GM19438 (cell line): ENCODE measurements at regions not wholly inside any gene's neighbourhood (a gene's known extent, or its start where the extent isn't known, plus 50 kb on each side); places are given as distances from the start of the nearest gene placed in this dataset.

Experiments used
- ATAC-seq: cut with Tn5 transposase; IDR thresholded peaks from one replicate; pipeline ENCODE4 v1.9.1; 2021; ENCODE audit warnings: low read depth; ENCODE audit not compliant: unreplicated experiment

DNA sequence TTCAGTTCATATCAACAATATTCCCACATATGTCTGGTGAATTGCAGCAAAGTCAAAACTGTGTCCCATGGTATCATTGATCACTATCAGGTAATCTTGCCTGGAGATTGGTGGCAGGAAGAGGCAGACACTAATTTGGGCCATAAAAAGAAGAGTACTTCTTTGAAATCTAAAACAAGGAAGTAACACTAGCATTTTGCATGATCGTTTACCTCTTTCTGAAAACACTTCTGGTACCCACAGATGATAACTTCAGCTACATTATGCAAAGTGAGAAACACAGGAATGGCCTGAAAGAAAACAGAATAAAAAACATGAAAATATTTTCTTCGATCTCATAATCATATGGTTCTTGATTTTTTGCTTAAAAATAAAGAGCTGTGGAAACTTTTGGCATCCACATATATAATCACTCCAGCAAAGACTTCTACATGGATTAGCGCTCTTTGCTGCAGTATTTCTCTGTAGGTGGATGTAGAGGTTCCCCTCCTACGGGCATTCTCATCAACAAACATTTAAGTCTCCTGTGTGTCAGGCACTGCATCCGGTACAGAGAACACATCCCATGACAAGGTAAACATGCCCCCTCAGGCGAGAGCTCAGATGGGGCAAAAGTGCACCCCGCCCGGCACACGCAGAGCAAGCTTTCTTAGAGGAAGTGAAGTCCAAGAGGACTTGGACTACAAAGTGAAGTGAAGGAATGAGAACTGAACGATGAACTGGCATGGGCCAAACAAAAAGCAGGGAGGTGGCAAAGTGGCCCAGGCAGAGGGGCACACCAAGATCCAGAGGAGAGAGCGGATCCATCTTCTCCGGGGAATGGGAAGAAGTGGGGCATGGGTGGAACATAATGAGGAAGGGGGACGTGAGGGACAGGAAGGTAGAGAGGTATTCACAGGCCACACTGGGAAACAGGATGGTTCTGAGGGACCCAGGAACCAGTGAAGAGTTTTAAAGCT is 68.0 kb upstream of the RIOK3 start:
- ATAC-seq, result no peak

DNA sequence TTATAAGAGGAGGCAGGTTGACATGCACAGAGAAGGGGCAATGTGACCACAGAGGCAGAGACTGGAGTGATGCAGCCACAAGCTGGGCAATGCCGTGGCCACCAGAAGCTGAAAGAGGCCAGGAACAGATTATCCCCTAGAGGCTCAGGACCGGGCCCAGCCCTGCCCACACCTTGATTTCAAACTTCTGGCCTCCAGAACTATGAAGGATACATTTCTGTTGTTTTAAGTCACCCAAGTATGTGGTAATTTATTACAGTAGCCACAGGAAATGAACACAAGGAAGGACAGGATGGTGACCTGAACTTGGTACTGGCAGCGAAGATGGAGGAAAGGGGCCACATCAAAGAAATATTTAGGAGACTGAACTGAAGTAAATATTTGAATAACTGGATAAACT is 66.8 kb upstream of the RIOK3 start:
- ATAC-seq, result no peak

DNA sequence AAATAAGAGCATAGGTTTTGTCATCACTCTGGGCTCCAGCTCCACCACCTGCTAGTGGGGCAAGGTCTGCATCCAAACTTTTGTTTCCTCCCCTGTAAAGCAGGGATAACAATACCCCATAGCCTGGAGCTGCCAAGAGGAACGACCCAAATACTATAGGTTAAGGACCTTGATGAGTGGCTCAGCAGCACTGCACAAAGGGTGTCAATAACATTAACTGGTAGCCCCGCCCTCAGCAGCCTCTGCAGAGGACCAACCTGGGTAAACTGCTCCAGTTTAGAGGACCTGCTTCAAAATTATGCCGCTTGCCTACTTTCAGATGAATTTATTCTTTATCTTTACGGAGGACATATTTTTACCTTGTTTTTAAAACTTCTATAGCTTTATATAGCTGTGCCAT is 65.8 kb upstream of the RIOK3 start:
- no peak for ATAC-seq

DNA sequence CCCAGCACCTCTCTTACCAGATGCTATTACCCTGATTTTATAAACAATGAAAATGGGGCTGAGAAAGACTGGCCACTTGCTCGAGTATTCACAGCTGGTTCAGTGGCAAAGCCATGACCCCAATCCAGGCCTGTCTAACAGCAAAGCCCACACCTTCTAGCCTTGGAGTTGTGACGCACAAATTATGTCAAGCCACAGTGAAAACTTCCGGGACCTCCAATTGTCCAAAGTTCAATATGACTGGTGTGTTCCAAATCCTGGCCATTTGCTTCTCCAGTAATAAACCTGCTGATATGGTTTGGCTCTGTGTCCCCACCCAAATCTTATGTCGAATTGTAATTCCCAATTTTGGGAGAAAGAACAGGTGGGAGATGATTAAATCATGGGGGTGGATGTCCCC is 64.7 kb upstream of the RIOK3 start:
- no peak for ATAC-seq

DNA sequence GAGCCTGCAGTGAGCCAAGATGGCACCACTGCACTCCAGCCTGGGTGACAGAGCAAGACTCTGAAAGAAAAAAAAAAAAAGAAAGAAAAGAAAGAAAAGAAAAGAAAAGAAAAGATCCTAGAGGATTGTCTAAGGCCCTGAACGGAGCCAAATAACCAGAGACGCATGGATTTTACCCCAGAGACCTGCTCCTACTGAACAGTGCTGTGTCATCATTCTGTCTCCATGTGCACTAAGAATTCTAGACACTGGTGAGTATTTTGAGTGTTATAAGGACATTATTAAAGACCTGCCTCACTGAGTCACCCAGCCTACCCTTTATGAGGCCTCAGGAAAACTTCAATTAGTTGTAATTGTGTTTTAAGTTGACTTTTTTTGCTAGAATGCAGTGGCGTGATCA is 61.9 kb upstream of the RIOK3 start:
- no peak for ATAC-seq

DNA sequence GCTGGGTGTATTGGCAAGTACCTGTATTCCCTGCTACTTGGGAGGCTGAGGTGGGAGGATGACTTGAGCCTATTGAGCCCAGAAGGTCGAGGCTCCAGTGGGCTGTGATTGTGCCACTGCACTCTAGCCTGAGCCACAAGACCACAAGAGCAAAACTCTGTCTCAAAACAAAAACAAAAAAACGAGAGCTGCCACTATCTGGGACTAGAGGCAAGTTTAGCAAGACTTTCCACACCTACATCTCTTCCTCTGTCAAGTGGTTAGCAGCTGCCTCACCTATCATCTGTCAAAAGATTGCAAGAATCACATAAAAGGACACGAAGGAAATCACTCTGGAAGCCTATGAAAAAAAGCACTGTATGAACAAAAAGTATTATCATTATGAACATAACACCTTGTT is 55.2 kb upstream of the RIOK3 start:
- ATAC-seq, result no peak

DNA sequence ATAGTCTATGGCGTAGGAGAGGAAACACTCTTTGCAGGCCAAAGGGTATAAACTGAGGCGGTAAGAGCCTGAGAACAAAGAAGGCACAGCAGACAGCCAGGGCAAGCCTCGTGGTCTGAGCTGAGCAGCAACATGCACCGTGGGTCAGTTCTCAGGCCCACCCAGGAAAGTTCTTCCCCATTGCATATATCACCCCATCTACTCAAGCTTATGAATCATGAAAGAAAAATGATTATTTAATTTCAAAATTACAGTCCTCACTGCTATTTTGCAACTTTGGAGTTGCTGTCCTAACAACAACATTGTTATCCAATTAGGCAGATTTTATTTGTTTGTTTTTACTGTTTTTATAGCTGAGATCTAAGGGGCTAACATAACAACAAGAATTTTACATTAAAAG is 54.7 kb upstream of the RIOK3 start:
- ATAC-seq, result no peak

DNA sequence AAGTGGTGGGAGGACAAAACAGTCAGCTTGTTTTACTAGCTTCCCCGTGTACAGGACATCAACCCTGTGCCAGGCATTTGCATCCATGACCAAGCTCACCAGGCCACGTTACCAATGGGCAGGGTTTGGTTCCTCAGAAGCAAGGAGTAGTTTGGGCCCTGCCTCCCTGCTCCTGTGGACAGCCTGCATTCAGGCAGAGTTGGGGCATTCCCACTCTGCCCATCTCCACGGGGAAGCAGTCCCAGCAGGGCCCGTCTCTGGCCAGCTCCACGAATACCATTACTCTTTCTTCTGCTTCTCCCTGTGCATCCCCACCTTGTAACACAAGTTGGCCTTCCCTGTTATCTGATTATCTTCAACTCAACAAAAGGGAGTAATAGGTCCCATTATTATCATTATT is 54.0 kb upstream of the RIOK3 start:
- no peak for ATAC-seq

DNA sequence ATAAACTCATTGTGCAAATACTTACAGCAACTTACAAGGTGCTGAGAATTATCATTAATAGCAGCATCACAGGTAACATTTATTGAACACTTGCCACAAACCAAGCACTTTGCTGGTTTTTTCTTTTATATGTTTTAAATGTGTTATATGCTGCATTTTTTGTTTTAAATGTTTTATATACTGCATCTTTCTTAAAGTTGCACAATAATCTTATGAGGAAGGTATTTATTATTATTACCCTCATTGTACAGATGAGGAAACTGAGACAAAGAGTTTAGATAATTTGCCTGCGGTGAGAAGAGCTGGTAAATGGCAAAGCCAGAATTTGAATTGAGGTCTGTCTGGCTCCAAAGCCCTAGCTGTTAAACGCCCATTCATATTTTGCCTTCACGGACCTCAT is 52.2 kb upstream of the RIOK3 start:
- no peak for ATAC-seq

DNA sequence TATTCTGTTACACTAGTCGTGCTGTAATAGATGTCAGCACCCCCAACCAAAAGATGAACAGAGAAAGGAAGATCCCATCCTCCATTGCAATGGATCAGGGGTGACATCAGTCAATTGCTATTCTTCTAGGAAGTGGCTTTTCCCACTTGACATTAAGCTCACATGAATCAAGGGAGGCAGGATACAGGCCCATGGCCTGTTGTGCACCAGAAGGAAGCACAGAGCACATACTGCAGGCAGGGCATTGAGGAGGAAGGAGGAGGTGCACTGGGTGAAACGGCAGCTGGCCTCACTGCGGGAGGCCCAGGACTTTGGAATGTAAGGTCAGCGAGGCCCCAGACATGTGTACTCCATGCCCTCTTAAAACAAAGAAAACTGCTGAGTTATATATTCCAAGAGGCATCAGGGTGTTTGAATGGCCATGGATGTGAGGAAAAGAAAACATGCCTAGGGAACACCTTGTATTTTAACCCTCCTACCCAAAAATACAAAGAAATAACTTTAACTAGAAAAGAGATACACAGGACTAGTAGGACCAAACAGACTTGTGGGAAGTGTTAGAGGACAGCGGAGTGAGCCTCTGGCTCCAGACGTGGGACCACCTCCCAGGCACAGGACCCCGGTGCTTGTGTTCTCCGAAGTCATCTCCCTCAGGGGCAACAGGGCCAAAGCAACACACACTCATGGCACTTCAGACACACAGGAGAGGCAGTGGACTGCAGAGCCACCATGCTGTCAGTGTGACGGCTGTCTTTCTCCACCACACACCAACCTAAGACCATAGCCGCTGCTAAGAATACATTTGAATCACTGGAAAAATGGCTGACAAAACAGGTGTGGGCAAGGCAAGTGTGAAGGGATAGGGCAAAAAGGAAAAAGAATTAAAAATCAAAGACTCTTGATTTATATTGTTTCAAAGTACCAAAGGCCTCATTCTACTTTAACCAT is 51.4 kb upstream of the RIOK3 start:
- ATAC-seq, result no peak
